ENCODE measurements at regions not wholly inside any gene's neighbourhood (a gene's known extent, or its start where the extent isn't known, plus 50 kb on each side); places are given as distances from the start of the nearest gene placed in this dataset.

- H3K4me3 ChIP-seq: no peak overlapping the region
- no peak overlapping the region for H3K9ac ChIP-seq (ENCODE audit: insufficient read depth in 1 of 2, low read depth in 2 of 2, low read length in 2 of 2)
- ChIA-PET CTCF (ENCODE audit: low intra/inter-chr PET ratio) (no interaction called here), POLR2A (interaction anchor here (0.5 kb wide), 1 partner anchor 31 kb away, joined by 3 read pairs; no protein-coding TSS in a partner anchor)
- no peaks in the 10 kb centered on the region for H4K20me1 ChIP-seq (replicated peaks; ENCODE audit: control insufficient read depth, insufficient read depth, low read length)
- no peaks in the 10 kb centered on the region for H3K27me3 ChIP-seq (ENCODE audit: control insufficient read depth in 2 of 2, insufficient read depth in 2 of 2, low read length in 2 of 2)
- DNase-seq (ENCODE audit: extremely low read depth in 1 of 4, low spot score in 3 of 4): no peak
- intact Hi-C loops (cut with micrococcal nuclease): no loop called here
- in situ Hi-C loops (cut with MboI): no loop called here
- H3K27ac ChIP-seq (ENCODE audit: extremely low read depth, low read depth, low read length): no peak overlapping the region
- 0% methylated on average over 1 of the region's 2 CpGs for WGBS (ENCODE audit: insufficient coverage, low coverage, missing lambda C conversion rate)
- no peaks in the 10 kb centered on the region for H3K9me3 ChIP-seq (replicated peaks; ENCODE audit: control insufficient read depth, insufficient read depth, low read depth, low read length)
- H3K36me3 ChIP-seq (ENCODE audit: control insufficient read depth, insufficient read depth, low read length): no peaks in the 10 kb centered on the region
- no TSS peak for BruUV-seq (replicated peaks)
- no peaks in the 10 kb centered on the region for H3K9me1 ChIP-seq (ENCODE audit: control insufficient read depth, insufficient read depth, low read length)
- ATAC-seq: no peak
- no peak overlapping the region for H2AFZ ChIP-seq (ENCODE audit: low read depth, low read length)
- no peak for FAIRE-seq
- no peak for TF ChIP-seq TFAP4 (CRISPR knock-in tag; IDR thresholded peaks at IDR 0.05; ENCODE audit: borderline replicate concordance)
- TF ChIP-seq BRD9 (IDR thresholded peaks at IDR 0.05; ENCODE audit: low read depth, partially characterized antibody): no peak
- no peak for TF ChIP-seq MBD2 (IDR thresholded peaks at IDR 0.05; ENCODE audit: borderline replicate concordance, low read depth)
- TF ChIP-seq ZNF445 (CRISPR knock-in tag; IDR thresholded peaks at IDR 0.05; ENCODE audit: low read depth): no peak
- TF ChIP-seq BRF2 (IDR thresholded peaks at IDR 0.05; ENCODE audit: borderline replicate concordance, insufficient read depth, insufficient read length): no peak
- TF ChIP-seq FUS (optimal IDR thresholded peaks at IDR 0.05; ENCODE audit: low read depth, low read length): no peak
- TF ChIP-seq SMARCC2 (IDR thresholded peaks at IDR 0.05; ENCODE audit: low read depth): no peak
- no peak for TF ChIP-seq HMGN3 (IDR thresholded peaks at IDR 0.05; ENCODE audit: borderline replicate concordance, extremely low read depth, insufficient read length, low read depth, low read length)
- no peak for TF ChIP-seq EWSR1 (IDR thresholded peaks at IDR 0.05; ENCODE audit: borderline replicate concordance, low read depth, partially characterized antibody)
- TF ChIP-seq MLLT1 (IDR thresholded peaks at IDR 0.05): no peak
- no peak for TF ChIP-seq CBFA2T2 (conservative IDR thresholded peaks at IDR 0.05)
- TF ChIP-seq POLR2B (IDR thresholded peaks at IDR 0.05; ENCODE audit: low read depth, partially characterized antibody): no peak
- no peak for TF ChIP-seq SMARCA5 (IDR thresholded peaks at IDR 0.05)
- TF ChIP-seq L3MBTL2 (IDR thresholded peaks at IDR 0.05): no peak
- H3K4me1 ChIP-seq (replicated peaks in 1 of 2; ENCODE audit: control insufficient read depth in 2 of 2, insufficient read depth in 2 of 2, low read length in 2 of 2): no peaks in the 10 kb centered on the region
- H3K4me2 ChIP-seq (ENCODE audit: insufficient read depth, low read length): no peak overlapping the region
- H3K79me2 ChIP-seq (ENCODE audit: control insufficient read depth, insufficient read depth, low read length): no peaks in the 10 kb centered on the region
Measured at GRCh38 chrX:46433892-46434291, 111.3 kb downstream of the ZNF674 start.
